IPS-NIHi7 (cell line): ENCODE measurements at regions not wholly inside any gene's neighbourhood (a gene's known extent, or its start where the extent isn't known, plus 50 kb on each side); places are given as distances from the start of the nearest gene placed in this dataset.
"Not testable (repeated sequence)": the region's sequence is repeated elsewhere in the genome, so short reads cannot be mapped to it uniquely, and the experiment has no call there.

Experiments used
- DNase-seq: peaks from one replicate; pipeline ENCODE4 v3.0.0; 2012; ENCODE audit warnings: mixed read lengths; ENCODE audit errors: extremely low spot score

- DNase-seq, result no peak
Observed at GRCh38 chr6:27101824-27102223, 145.7 kb upstream of the PRSS16 start.

DNA sequence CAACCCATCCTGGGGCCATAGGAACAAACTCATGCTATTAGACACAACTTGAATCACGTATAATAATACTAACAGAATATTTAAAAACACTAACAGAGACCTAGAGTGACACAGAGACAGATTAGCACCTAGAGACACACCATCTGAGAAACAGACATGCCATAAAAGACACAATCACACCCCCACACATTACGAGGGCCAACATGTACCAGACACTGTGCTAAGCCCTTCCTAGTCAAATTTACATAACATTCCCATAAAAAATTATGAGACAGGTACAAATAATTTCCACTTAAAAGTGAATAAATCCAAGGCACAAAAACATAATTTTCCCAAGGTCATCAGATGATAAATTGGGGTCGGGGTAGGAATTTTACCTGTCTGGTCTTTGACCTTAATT, 141.1 kb upstream of the PRSS16 start:
- no peak for DNase-seq

GRCh38 chr6:27111743-27112142, 135.8 kb upstream of the PRSS16 start:
- DNase-seq, result no peak

DNA sequence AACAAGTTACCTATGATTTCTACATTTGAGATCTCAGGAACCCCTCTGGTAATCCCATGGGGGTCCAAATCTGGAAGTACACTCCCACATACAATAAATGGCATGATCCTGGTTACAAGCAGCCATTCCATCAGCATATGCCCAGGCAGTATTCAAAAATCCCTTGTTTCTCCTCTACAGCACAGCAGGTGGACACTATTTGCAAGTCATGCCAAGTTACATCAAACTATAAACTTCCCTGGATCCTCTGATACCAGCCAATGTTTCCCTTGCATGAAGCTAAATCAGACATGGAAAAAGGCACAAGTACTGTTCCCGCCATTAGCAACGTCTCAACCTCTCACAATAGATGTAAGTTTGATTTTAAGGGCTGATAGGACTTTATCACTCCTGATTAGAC, 134.5 kb upstream of the PRSS16 start:
- DNase-seq, result no peak

- no peak for DNase-seq
Observed at GRCh38 chr6:27119329-27119728, 128.2 kb upstream of the PRSS16 start.

- DNase-seq, result no peak
Observed at GRCh38 chr6:27119761-27120160, 127.7 kb upstream of the PRSS16 start.

GRCh38 chr6:27121640-27122039, 125.9 kb upstream of the PRSS16 start:
- no peak for DNase-seq

DNA sequence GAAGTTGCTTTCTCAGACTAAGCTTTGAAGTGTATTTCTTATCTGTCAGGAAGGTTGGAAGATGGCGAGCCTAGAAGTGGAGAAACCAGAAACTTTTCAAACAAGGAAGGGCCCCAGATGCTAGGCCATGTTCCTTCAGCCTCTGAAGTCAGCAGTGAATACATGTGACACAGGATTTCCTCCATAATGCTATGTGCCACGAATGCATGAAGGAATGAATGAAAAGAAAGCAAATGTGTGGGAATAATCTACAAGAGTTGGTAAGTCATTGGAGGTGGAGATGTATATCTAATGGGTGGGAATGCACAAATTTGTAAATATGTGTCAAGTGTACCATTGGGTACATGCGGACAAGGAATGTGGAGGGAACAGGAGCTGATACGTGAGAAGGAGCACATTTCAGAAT, 123.2 kb upstream of the PRSS16 start:
- no peak for DNase-seq

- no peak for DNase-seq
Observed at GRCh38 chr6:27126046-27126814, 121.3 kb upstream of the PRSS16 start.

DNA sequence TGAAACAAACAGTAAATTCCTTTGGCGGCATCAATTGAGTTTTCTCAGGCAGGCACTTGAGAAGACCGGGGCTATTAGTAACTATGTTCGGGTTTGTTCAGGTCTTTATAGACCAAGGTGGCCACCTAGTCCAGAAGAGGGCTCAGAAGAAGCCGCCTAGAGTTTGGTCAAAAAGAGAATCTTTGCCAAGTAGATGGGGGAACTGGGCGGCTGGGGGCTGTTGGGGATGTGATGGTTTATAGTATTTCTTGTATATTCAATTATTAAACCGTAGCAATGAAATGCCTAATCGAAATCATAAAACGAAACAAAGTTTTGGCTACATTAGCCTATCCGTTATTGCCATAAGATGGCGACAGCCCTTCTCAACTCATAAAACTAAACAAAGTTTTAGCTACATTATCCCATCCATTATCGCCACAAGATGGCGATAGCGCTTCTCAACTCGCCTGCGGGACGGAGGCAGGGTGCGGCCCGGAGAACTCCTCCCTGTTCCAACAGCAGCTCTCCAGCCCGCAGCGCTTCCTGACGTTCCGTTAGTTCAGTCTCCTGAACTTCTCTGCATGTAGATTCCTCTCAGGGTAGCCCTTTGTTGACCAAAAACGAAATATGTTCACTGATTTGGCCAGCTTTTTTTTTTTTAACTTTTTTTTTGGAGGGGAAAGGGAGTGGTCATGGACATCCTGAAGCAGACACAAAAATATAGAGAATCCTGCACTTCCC, 120.5 kb upstream of the PRSS16 start:
- peak; percentile 83 for DNase-seq

- not testable (repeated sequence) for DNase-seq
Observed at GRCh38 chr6:27127874-27128273, 119.6 kb upstream of the PRSS16 start.

DNA sequence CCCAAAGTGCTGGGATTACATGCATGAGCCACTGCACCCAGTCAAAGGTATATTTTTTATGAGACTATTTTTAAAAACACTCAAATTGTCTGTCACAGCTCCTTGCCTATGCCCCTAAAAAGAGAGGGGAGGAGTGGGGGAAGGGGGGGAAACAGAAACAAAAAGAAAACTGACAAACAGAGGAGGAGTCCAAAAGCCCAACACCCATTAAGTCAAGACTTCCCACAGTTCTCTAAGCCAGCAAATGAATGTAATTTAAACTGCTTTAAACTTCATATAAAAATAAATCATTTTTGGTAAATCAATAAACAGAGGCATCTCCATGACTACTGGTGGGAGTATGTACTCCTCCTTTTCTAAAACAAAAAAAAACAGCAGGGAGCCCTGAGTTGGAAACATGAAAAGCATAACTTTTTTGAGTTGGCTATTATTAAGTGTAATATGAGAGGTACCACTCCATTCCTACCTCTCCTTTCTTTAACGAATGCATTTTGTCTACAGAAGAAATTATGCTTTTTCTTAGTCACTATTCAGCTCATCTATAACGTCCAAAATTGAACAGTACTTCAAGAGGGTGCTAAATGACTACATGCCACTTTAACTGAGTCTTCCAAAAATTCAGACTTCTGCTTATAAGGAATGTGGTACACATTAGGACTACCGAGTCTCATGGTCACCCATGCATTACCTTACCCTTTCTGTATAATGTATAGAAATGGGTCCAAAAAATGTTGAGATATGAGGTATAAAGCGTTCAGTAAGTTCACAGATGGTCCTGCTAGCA, 119.0 kb upstream of the PRSS16 start:
- no peak for DNase-seq

DNA sequence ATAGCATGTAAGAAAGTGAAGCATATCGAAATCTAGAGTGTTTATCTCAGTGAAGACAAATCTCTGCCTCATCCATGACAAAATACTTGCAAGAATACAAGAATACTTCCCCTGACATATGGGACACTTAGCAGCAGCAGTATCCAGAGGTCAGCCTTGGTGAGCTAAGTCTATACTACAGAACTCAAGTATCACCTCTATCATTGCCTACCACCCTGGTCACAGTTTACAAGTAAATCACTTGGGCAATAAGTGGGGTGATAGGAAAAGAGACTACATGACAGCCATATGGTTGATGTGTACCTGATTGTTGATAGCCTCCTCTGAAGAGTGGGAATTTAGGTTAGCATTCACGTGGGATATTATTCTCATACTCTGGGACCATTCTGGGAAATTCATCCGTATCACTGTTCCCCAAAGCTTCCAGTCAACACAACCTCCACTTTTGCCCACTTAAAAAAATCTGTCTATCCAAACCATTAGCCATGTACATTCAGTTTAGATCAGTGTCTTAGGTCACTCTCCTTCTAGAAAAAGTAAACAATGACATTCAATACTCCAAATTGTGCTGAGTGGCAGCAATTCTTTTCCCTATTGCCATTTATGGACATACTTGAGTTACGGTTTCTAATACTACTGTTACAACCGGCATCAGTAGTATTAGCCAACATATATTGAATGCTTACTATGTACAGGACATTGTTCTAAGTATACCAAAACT, 118.2 kb upstream of the PRSS16 start:
- DNase-seq, result no peak

DNA sequence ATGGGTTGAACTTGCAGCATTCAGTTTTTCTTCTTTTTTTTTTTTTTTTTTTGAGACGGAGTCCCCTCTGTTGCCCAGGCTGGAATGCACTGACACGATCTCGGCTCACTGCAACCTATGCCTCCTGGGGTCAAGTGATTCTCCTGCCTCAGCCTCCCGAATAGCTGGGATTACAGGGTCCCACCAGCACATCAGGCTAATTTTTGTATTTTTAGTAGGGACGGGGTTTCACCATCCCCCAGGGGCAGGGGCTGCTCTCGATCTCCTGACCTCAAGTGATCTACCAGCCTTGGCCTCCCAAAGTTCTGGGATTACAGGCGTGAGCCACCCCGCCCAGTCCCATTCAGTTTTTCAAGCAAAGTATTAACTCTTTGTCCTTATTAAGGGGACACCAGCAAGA, 117.6 kb upstream of the PRSS16 start:
- no peak for DNase-seq

DNA sequence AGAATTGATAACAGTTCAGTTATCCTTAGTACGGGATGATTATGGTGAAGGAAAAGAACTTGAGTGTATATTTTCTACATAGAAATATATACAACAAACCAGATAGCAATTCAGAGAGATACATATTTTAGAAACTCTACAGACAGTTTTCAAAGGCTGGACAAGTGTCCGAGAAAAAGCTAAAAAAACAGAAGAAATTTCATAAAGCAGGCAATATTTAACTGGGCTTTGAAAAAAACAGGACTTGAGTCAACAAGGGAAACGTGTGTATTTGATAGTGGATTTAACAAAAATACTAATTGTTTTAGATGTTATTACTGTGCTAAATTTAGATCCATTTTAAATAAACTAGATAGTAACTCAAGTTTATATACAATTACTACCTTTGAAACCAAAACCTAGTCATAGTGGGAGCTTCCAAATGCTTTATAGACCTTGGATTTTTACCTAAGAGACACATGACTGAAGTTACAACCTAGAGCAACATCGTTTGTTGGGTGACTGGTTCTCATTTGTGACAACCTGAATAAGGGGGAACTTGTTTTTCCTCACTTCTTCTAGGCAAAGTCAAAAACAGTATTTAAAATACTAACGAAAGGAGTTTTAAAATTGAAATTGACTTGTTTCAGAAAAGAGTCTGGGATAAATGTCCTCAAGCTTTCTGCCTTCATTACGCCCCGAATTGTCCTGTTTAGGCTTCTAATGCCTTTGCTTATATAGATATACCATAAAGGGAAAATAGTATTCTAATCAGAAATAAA, 116.7 kb upstream of the PRSS16 start:
- DNase-seq, result no peak

- not testable (repeated sequence) for DNase-seq
Observed at GRCh38 chr6:27132282-27132531, 115.3 kb upstream of the PRSS16 start.

GRCh38 chr6:27132532-27133280, 114.8 kb upstream of the PRSS16 start:
- peak; percentile 90 for DNase-seq

DNA sequence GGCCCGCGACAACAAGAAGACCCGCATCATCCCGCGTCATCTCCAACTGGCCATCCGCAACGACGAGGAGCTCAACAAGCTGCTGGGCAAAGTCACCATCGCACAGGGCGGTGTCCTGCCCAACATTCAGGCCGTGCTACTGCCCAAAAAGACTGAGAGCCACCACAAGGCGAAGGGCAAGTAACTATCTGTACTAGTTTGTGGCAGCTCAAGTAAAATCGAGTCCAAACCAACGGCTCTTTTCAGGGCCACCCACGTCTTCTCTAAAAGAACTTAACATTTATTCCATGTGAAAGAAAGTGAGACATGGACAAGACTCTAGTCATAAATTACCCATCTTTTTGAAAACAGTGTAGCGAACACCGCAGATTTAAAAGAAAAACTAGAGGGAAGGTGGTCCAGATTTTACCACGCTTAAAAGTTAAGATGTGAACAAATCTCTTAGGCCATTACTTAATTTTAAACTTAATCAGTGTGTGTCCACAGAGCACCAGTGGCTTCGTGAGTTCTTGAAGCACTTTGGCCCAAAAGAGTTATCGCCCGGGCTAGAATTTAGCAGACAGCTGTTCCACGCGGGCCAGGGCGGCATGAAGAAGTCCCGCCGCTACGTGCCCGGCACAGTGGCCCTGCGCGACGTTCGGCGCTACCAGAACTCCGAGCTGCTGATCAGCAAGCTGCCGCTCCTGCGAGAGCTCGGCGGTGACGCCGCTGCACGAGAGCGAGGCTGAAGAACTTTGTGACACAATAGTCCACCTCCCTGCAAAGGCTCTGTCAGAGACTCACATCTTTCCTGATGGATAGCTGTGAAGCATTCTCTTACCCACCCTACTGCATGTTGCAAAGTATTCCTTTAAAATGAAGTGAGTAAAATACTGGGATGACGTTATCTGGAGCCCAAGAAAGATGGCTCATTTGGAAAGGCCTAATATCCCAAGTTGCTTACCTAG, 113.9 kb upstream of the PRSS16 start:
- peak; percentile 22 for DNase-seq

GRCh38 chr6:27135087-27135657, 112.3 kb upstream of the PRSS16 start:
- no peak for DNase-seq
